Tibial nerve (tissue), 3 donors: ENCODE measurements at regions not wholly inside any gene's neighbourhood (a gene's known extent, or its start where the extent isn't known, plus 50 kb on each side); places are given as distances from the start of the nearest gene placed in this dataset.

Experiments used
- POLR2A ChIP-seq, 2 donors: fragments of 450-650 bp; IDR thresholded peaks; one replicate each; pipeline ENCODE4 v1.6.1; 2017; ENCODE audit warnings: antibody characterized with exemption in 2 of 2, mild to moderate bottlenecking in 2 of 2, moderate library complexity in 2 of 2
- TF ChIP-seq, protein P1 (sequence below), 5 experiments: fragments of 200-600 bp in 3 of 5; fragments of 450-650 bp in 2 of 5; sonication (generic) in 3 of 5; IDR thresholded peaks; one replicate each; pipeline ENCODE4 v1.5.1; 2016 to 2019; ENCODE audit warnings: antibody characterized with exemption in 5 of 5, mild to moderate bottlenecking in 3 of 5, moderate library complexity in 2 of 5

- TF ChIP-seq, protein P1, sequence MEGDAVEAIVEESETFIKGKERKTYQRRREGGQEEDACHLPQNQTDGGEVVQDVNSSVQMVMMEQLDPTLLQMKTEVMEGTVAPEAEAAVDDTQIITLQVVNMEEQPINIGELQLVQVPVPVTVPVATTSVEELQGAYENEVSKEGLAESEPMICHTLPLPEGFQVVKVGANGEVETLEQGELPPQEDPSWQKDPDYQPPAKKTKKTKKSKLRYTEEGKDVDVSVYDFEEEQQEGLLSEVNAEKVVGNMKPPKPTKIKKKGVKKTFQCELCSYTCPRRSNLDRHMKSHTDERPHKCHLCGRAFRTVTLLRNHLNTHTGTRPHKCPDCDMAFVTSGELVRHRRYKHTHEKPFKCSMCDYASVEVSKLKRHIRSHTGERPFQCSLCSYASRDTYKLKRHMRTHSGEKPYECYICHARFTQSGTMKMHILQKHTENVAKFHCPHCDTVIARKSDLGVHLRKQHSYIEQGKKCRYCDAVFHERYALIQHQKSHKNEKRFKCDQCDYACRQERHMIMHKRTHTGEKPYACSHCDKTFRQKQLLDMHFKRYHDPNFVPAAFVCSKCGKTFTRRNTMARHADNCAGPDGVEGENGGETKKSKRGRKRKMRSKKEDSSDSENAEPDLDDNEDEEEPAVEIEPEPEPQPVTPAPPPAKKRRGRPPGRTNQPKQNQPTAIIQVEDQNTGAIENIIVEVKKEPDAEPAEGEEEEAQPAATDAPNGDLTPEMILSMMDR (IDR thresholded peaks at IDR 0.05), result no peak
- no peak for TF ChIP-seq POLR2A (IDR thresholded peaks at IDR 0.05)
These were observed 573.1 kb upstream of the KLF4 start for GRCh38 chr9:108062680-108063079.
